ENCODE measurements at regions not wholly inside any gene's neighbourhood (a gene's known extent, or its start where the extent isn't known, plus 50 kb on each side); places are given as distances from the start of the nearest gene placed in this dataset.
"Not testable (repeated sequence)": the region's sequence is repeated elsewhere in the genome, so short reads cannot be mapped to it uniquely, and the experiment has no call there.

DNA sequence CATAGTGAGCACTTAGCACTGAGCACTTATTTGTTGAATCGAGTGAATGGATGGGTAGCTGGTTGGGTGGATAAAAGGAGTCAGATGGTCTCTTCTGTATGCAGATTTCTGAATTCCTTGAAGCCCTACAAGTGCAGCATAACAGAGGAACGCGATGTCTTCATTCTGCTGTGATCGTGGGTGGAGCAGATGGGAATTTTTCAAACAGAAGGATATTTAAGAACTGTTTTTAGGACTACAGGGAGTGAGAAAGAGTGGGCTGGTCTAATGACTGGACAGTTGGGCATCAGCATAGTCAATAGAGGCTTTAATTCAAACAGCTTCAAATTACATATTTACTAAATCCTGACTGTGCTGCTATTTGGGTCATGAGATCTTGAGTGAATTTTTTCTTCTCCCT is 253.2 kb downstream of the CEMIP2 start:
- H3K9me3 ChIP-seq (ENCODE audit: control insufficient read depth in 2 of 2, insufficient read depth in 1 of 2, low read depth in 1 of 2, low read length in 1 of 2) = no peaks in the 10 kb centered on the region
- no peaks in the 10 kb centered on the region for H3K27me3 ChIP-seq (ENCODE audit: control insufficient read depth in 3 of 3, insufficient read depth in 3 of 3, low read length in 3 of 3)
- H3K36me3 ChIP-seq (ENCODE audit: control insufficient read depth in 3 of 3, insufficient read depth in 2 of 3, low read depth in 1 of 3, low read length in 3 of 3) = no peaks in the 10 kb centered on the region
- H3K4me3 ChIP-seq (ENCODE audit: low read depth in 1 of 3, low read length in 3 of 3) = no peak overlapping the region
- DNase-seq (no peak), FAIRE-seq (no peak)
- WGBS, 3 donors = 75 to 86% (median 82%) methylated on average over 4 of the region's 4 CpGs
- no peak overlapping the region for H3K27ac ChIP-seq (ENCODE audit: low read depth in 1 of 3, low read length in 2 of 3)
- H3K4me1 ChIP-seq (ENCODE audit: control insufficient read depth in 3 of 3, insufficient read depth in 2 of 3, low read depth in 1 of 3, low read length in 2 of 3) = no peaks in the 10 kb centered on the region

DNA sequence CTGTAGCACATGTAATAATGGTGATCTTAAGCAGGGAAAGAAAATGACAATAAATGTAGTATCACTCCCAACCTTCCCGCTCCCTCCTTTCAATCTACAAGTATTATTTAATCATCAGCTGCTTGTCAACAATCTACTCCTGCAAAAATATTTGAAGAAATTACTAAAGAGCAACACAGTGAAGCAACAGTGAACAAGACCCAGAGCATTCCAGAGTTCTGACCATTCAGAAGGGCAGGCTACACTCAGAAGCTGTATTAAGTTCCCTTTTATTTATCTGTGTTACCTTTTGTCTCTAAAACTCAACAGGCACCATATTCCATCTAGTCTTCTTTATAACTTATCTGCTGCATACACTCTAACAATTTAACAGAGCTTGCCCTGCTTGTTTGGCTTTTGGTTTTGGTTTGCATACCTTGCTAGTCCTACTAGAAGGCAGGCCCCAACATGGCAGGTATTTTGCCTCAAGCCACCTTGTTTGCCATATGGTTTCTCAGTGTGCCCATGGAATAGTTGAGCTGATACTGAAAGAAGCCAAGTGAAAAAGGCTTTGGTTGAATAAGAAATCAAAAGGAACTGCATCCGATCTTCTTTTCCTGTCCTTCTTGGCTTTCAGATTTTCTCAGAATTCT is 253.9 kb downstream of the CEMIP2 start:
- Histone ChIP-seq H3K36me3 (ENCODE audit: control insufficient read depth in 3 of 3, insufficient read depth in 2 of 3, low read depth in 1 of 3, low read length in 3 of 3) (no peaks in the 10 kb centered on the region), H3K9me3 (ENCODE audit: control insufficient read depth in 2 of 2, insufficient read depth in 1 of 2, low read depth in 1 of 2, low read length in 1 of 2) (no peaks in the 10 kb centered on the region), H3K4me3 (ENCODE audit: low read depth in 1 of 3, low read length in 3 of 3) (no peak overlapping the region), H3K27ac (ENCODE audit: low read depth in 1 of 3, low read length in 2 of 3) (no peak overlapping the region), H3K27me3 (ENCODE audit: control insufficient read depth in 3 of 3, insufficient read depth in 3 of 3, low read length in 3 of 3) (no peaks in the 10 kb centered on the region), H3K4me1 (ENCODE audit: control insufficient read depth in 3 of 3, insufficient read depth in 2 of 3, low read depth in 1 of 3, low read length in 2 of 3) (no peaks in the 10 kb centered on the region)
- FAIRE-seq (no peak), DNase-seq (no peak)
- 90 to 95% (median 91%) methylated on average over 2 of the region's 2 CpGs for WGBS, 3 donors

DNA sequence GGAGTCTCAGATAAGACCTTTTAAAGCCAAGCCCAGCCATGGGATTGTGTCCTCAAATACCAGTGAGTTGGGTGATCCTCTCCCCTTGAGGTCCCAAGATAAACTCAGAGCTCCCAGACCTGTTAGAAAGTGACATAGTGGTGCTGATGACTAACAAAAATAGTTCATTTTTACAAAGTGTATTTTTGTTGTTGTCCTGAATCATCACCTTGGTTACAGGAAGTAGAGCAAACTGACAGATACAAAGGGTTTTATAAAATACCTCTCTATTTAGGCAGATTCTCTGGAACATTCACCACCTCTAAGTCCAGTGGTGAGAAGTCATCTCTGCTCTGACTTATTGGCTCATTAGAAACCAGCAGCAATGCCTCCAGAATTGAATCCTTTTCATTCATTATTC is 259.3 kb downstream of the CEMIP2 start:
- H3K27ac ChIP-seq (ENCODE audit: low read depth in 1 of 3, low read length in 2 of 3) = no peak overlapping the region
- H3K27me3 ChIP-seq (ENCODE audit: control insufficient read depth in 3 of 3, insufficient read depth in 3 of 3, low read length in 3 of 3) = no peaks in the 10 kb centered on the region
- peaks cover 0 to 9% (median 4%) of the 10 kb centered on the region in 3 donors for H3K4me1 ChIP-seq (ENCODE audit: control insufficient read depth in 3 of 3, insufficient read depth in 2 of 3, low read depth in 1 of 3, low read length in 2 of 3)
- DNase-seq (no peak), FAIRE-seq (no peak)
- H3K9me3 ChIP-seq (ENCODE audit: control insufficient read depth in 2 of 2, insufficient read depth in 1 of 2, low read depth in 1 of 2, low read length in 1 of 2) = no peaks in the 10 kb centered on the region
- H3K36me3 ChIP-seq (ENCODE audit: control insufficient read depth in 3 of 3, insufficient read depth in 2 of 3, low read depth in 1 of 3, low read length in 3 of 3) = no peaks in the 10 kb centered on the region
- no peak overlapping the region for H3K4me3 ChIP-seq (ENCODE audit: low read depth in 1 of 3, low read length in 3 of 3)

DNA sequence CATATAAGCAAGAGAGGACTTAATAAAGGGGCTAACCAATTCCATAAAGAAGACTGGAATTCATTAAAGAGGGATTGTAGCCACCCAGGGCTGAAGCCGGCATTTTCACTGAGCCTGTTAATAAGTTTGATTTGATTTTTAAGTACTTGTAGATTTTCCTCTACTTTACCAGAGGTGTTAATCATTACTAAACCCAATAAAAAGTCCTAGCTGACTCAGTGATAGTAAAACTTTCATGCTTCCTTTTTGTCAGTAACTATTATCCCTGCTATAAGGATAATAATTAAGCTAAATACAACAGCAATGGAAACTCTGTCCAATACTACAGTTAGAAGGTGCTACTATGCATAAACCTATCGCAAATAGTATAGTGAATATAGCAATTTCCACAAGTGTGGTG is 260.2 kb downstream of the CEMIP2 start:
- not testable (repeated sequence) for H3K27ac ChIP-seq (ENCODE audit: low read depth in 1 of 3, low read length in 2 of 3); H3K27me3 ChIP-seq (ENCODE audit: control insufficient read depth in 3 of 3, insufficient read depth in 3 of 3, low read length in 3 of 3); H3K36me3 ChIP-seq (ENCODE audit: control insufficient read depth in 3 of 3, insufficient read depth in 2 of 3, low read depth in 1 of 3, low read length in 3 of 3); H3K4me1 ChIP-seq (ENCODE audit: control insufficient read depth in 3 of 3, insufficient read depth in 2 of 3, low read depth in 1 of 3, low read length in 2 of 3); H3K9me3 ChIP-seq (ENCODE audit: control insufficient read depth in 2 of 2, insufficient read depth in 1 of 2, low read depth in 1 of 2, low read length in 1 of 2); FAIRE-seq; H3K4me3 ChIP-seq (ENCODE audit: low read depth in 1 of 3, low read length in 3 of 3)
- DNase-seq = peak; percentile 40 to 50
- WGBS, 3 donors = 20 to 70% (median 45%) methylated on average over 2 of the region's 2 CpGs

DNA sequence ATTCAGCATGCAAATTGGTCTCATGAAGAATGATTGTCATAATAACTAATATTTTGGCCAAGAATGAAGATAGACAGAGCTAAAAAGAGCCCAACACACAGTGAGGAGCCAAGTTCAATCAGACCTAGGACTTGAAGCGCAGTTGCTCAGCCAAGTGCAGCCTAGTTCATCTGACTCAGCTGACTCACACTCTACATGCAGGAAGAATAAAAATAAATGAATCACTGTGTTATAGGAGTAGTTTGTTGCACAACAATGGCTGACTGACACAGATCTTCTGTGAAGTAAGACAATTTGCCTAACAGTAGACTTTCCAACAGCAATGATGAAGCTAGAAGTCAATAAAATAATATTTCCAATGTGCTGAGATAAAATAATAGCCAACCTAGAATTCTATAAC is 261.5 kb downstream of the CEMIP2 start:
- no peak overlapping the region for H3K4me3 ChIP-seq (ENCODE audit: low read depth in 1 of 3, low read length in 3 of 3)
- H3K4me1 ChIP-seq (ENCODE audit: control insufficient read depth in 3 of 3, insufficient read depth in 2 of 3, low read depth in 1 of 3, low read length in 2 of 3) = peaks cover 0 to 9% (median 4%) of the 10 kb centered on the region in 3 donors
- H3K27ac ChIP-seq (ENCODE audit: low read depth in 1 of 3, low read length in 2 of 3) = no peak overlapping the region
- no peaks in the 10 kb centered on the region for H3K36me3 ChIP-seq (ENCODE audit: control insufficient read depth in 3 of 3, insufficient read depth in 2 of 3, low read depth in 1 of 3, low read length in 3 of 3)
- FAIRE-seq (peak; percentile 36), DNase-seq (peak; percentile 42 to 57)
- no peaks in the 10 kb centered on the region for H3K27me3 ChIP-seq (ENCODE audit: control insufficient read depth in 3 of 3, insufficient read depth in 3 of 3, low read length in 3 of 3)
- 73 to 89% (median 83%) methylated on average over 1 of the region's 1 CpG for WGBS, 3 donors
- no peaks in the 10 kb centered on the region for H3K9me3 ChIP-seq (ENCODE audit: control insufficient read depth in 2 of 2, insufficient read depth in 1 of 2, low read depth in 1 of 2, low read length in 1 of 2)

DNA sequence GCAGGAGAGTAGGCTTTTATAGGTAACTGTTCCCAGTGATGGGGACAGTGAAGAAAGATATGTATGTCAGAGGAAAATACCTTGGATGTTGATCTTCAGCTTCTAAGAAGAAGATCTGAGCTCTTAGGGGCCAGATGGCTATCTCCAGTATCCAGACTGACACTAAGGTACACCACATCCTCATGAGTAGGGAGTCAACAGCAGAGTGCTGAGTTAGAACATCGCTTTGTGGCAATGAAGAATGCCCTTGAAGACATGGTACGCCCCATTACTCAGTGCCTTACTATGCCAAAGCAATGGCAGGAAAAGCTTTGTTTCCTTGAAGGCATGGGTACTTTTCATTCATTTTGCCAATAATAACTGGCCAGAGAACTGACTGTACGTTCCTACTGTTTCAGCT is 263.7 kb downstream of the CEMIP2 start:
- H3K9me3 ChIP-seq (ENCODE audit: control insufficient read depth in 2 of 2, insufficient read depth in 1 of 2, low read depth in 1 of 2, low read length in 1 of 2) = peaks cover 0 to 4% of the 10 kb centered on the region in 2 donors

DNA sequence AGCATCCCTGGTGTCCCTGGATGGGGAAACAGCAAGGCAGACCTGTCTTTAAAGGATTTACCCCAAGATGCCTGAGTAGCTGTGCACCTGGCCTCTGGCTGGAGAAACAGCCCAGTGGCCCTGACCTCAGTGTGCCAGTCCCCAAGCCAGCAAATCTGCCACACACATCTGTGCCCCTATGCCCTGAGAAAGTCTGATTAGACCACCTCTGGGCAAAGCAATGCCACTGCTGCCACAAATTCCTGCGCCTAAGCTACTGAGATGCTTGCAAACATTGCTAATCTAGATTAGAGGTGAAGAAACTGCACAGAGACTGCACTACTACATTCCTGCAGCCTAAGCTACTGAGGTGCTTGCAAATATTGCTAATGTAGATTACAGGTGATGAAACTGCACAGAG is 269.6 kb downstream of the CEMIP2 start:
- H3K4me3 ChIP-seq (ENCODE audit: low read depth in 1 of 3, low read length in 3 of 3) = no peak overlapping the region
- H3K27me3 ChIP-seq (ENCODE audit: control insufficient read depth in 3 of 3, insufficient read depth in 3 of 3, low read length in 3 of 3) = no peaks in the 10 kb centered on the region
- H3K4me1 ChIP-seq (ENCODE audit: control insufficient read depth in 3 of 3, insufficient read depth in 2 of 3, low read depth in 1 of 3, low read length in 2 of 3) = no peaks in the 10 kb centered on the region
- DNase-seq = no peak
- H3K9me3 ChIP-seq (ENCODE audit: control insufficient read depth in 2 of 2, insufficient read depth in 1 of 2, low read depth in 1 of 2, low read length in 1 of 2) = peaks cover 0 to 21% of the 10 kb centered on the region in 2 donors
- H3K36me3 ChIP-seq (ENCODE audit: control insufficient read depth in 3 of 3, insufficient read depth in 2 of 3, low read depth in 1 of 3, low read length in 3 of 3) = no peaks in the 10 kb centered on the region
- FAIRE-seq = no peak
- no peak overlapping the region for H3K27ac ChIP-seq (ENCODE audit: low read depth in 1 of 3, low read length in 2 of 3)
- WGBS, 3 donors = 85 to 96% (median 86%) methylated on average over 1 of the region's 1 CpG

More for the DNA sequence above, 263.7 kb downstream of the CEMIP2 start:
- Histone ChIP-seq H3K27ac (ENCODE audit: low read depth in 1 of 3, low read length in 2 of 3) (no peak overlapping the region), H3K4me1 (ENCODE audit: control insufficient read depth in 3 of 3, insufficient read depth in 2 of 3, low read depth in 1 of 3, low read length in 2 of 3) (peaks cover 0 to 9% (median 4%) of the 10 kb centered on the region in 3 donors), H3K27me3 (ENCODE audit: control insufficient read depth in 3 of 3, insufficient read depth in 3 of 3, low read length in 3 of 3) (no peaks in the 10 kb centered on the region), H3K36me3 (ENCODE audit: control insufficient read depth in 3 of 3, insufficient read depth in 2 of 3, low read depth in 1 of 3, low read length in 3 of 3) (no peaks in the 10 kb centered on the region), H3K4me3 (ENCODE audit: low read depth in 1 of 3, low read length in 3 of 3) (no peak overlapping the region)
- FAIRE-seq (no peak), DNase-seq (no peak)
- 83 to 91% (median 84%) methylated on average over 3 of the region's 3 CpGs for WGBS, 3 donors

DNA sequence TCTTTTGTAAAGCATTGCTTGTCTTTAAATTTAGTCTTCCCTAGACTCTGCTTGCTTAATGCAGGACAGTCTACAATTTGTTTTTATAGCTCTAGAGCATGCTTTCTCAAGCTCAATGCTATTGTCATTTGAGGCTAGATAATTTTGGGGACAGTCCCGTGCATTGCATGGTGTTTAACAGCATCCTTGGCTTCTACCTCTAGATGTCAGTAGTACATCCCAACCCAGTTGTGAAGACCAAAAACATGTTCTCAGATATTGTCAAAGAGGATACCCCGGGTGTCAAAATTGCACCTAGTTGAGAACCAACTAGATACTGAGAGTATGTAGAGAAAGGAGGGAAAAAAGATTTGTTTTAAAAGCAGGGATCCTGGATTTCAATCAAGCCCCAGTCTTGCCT is 277.5 kb downstream of the CEMIP2 start:
- Histone ChIP-seq H3K4me3 (ENCODE audit: low read depth in 1 of 3, low read length in 3 of 3) (no peak overlapping the region), H3K4me1 (ENCODE audit: control insufficient read depth in 3 of 3, insufficient read depth in 2 of 3, low read depth in 1 of 3, low read length in 2 of 3) (no peaks in the 10 kb centered on the region), H3K27ac (ENCODE audit: low read depth in 1 of 3, low read length in 2 of 3) (no peak overlapping the region), H3K9me3 (ENCODE audit: control insufficient read depth in 2 of 2, insufficient read depth in 1 of 2, low read depth in 1 of 2, low read length in 1 of 2) (no peaks in the 10 kb centered on the region), H3K27me3 (ENCODE audit: control insufficient read depth in 3 of 3, insufficient read depth in 3 of 3, low read length in 3 of 3) (no peaks in the 10 kb centered on the region), H3K36me3 (ENCODE audit: control insufficient read depth in 3 of 3, insufficient read depth in 2 of 3, low read depth in 1 of 3, low read length in 3 of 3) (no peaks in the 10 kb centered on the region)
- FAIRE-seq = no peak
- DNase-seq = no peak
- WGBS, 3 donors = 35 to 48% (median 36%) methylated on average over 2 of the region's 2 CpGs

DNA sequence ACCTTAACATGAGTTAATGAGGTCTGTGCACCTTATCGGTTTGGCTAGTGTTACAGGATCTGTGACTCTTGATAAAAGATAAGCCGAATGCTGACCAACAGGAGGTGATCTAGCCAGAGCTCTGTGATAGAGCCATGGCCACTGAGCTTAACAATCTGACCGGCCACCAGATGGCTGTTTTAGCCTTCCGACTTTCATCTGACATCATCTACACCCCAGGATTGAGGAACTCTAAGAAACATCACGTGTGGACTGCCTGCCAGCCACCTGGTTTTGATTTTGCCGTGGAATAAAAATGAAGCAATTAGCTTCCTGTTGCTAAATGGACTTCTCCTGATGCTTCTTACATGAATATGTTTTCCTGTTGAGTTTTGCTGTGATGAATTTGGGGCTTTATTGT is 281.3 kb downstream of the CEMIP2 start:
- H3K4me3 ChIP-seq (ENCODE audit: low read depth in 1 of 3, low read length in 3 of 3) = no peak overlapping the region
- H3K36me3 ChIP-seq (ENCODE audit: control insufficient read depth in 3 of 3, insufficient read depth in 2 of 3, low read depth in 1 of 3, low read length in 3 of 3) = no peaks in the 10 kb centered on the region
- no peaks in the 10 kb centered on the region for H3K9me3 ChIP-seq (ENCODE audit: control insufficient read depth in 2 of 2, insufficient read depth in 1 of 2, low read depth in 1 of 2, low read length in 1 of 2)
- H3K27ac ChIP-seq (ENCODE audit: low read depth in 1 of 3, low read length in 2 of 3) = no peak overlapping the region
- no peaks in the 10 kb centered on the region for H3K4me1 ChIP-seq (ENCODE audit: control insufficient read depth in 3 of 3, insufficient read depth in 2 of 3, low read depth in 1 of 3, low read length in 2 of 3)
- no peak for FAIRE-seq
- DNase-seq = no peak
- no peaks in the 10 kb centered on the region for H3K27me3 ChIP-seq (ENCODE audit: control insufficient read depth in 3 of 3, insufficient read depth in 3 of 3, low read length in 3 of 3)
- WGBS, 3 donors = 48 to 64% (median 53%) methylated on average over 6 of the region's 6 CpGs
